Fibroblast of pulmonary artery (primary cell): ENCODE measurements at regions not wholly inside any gene's neighbourhood (a gene's known extent, or its start where the extent isn't known, plus 50 kb on each side); places are given as distances from the start of the nearest gene placed in this dataset.

Experiments used
- DNase-seq: peaks from one replicate; pipeline ENCODE4 v3.0.0-alpha.2; 2010; ENCODE audit warnings: low read depth
- H3K4me3 ChIP-seq: replicated peaks from 2 replicates; pipeline ENCODE4 v1.5.1; 2011; ENCODE audit warnings: low read depth, mild to moderate bottlenecking, control low read depth, low read length, moderate library complexity
- CTCF ChIP-seq: IDR thresholded peaks from 2 replicates; pipeline ENCODE4 v1.5.1; 2011; ENCODE audit warnings: mild to moderate bottlenecking, control low read depth, low read length, inconsistent platforms; ENCODE audit errors: missing control alignments

- DNase-seq, result no peak
- no peak for TF ChIP-seq CTCF
- H3K4me3 ChIP-seq, result no peak overlapping the region
These were observed 670.6 kb downstream of the DHX35 start for GRCh38 chr20:39632757-39633156.

GRCh38 chr20:39632176-39632575 lies 670.0 kb downstream of the DHX35 start:
- no peak overlapping the region for H3K4me3 ChIP-seq
- no peak for DNase-seq
- TF ChIP-seq CTCF, result no peak

GRCh38 chr20:39631557-39631956 lies 669.4 kb downstream of the DHX35 start:
- no peak for TF ChIP-seq CTCF
- H3K4me3 ChIP-seq, result no peak overlapping the region
- no peak for DNase-seq

- no peak for TF ChIP-seq CTCF
- no peak for DNase-seq
- no peak overlapping the region for H3K4me3 ChIP-seq
These were observed 668.2 kb downstream of the DHX35 start for GRCh38 chr20:39630215-39630908.

- no peak for DNase-seq
- H3K4me3 ChIP-seq, result no peak overlapping the region
- TF ChIP-seq CTCF, result no peak
These were observed 665.6 kb downstream of the DHX35 start for GRCh38 chr20:39627765-39628164.

GRCh38 chr20:39624316-39624715 lies 662.2 kb downstream of the DHX35 start:
- no peak for DNase-seq
- TF ChIP-seq CTCF, result no peak
- no peak overlapping the region for H3K4me3 ChIP-seq

GRCh38 chr20:39623584-39624234 lies 661.6 kb downstream of the DHX35 start:
- no peak for DNase-seq
- no peak for TF ChIP-seq CTCF
- H3K4me3 ChIP-seq, result no peak overlapping the region
